ENCODE measurements at regions not wholly inside any gene's neighbourhood (a gene's known extent, or its start where the extent isn't known, plus 50 kb on each side); places are given as distances from the start of the nearest gene placed in this dataset.

- no peaks in the 10 kb centered on the region for H3K4me1 ChIP-seq (ENCODE audit: control insufficient read depth, insufficient read depth, low read length)
- Mint-ChIP-seq H3K9me3 (peaks cover 9 to 10% of the 10 kb centered on the region in 2 donors), H3K4me1 (no peaks in the 10 kb centered on the region), H3K27ac (no peak overlapping the region), H3K4me3 (no peak overlapping the region), H3K36me3 (no peaks in the 10 kb centered on the region), H3K27me3 (ENCODE audit: low read depth in 2 of 2) (no peaks in the 10 kb centered on the region)
- DNase-seq, result no peak
- H3K27ac ChIP-seq (ENCODE audit: low read length), result no peak overlapping the region
- TF ChIP-seq CTCF (IDR thresholded peaks at IDR 0.05), result no peak
- intact Hi-C loops (cut with micrococcal nuclease), result no loop called here
- H3K36me3 ChIP-seq (ENCODE audit: control insufficient read depth, insufficient read depth, low read length), result no peaks in the 10 kb centered on the region
- ATAC-seq, result no peak
- 82% methylated on average over 3 of the region's 3 CpGs for WGBS (ENCODE audit: insufficient coverage)
- H3K4me3 ChIP-seq (ENCODE audit: low read length), result no peak overlapping the region
- H3K9me3 ChIP-seq (ENCODE audit: control insufficient read depth, insufficient read depth, low read length), result no peaks in the 10 kb centered on the region
- no peaks in the 10 kb centered on the region for H3K27me3 ChIP-seq (ENCODE audit: control insufficient read depth, insufficient read depth, low read length)
These were observed 1171.8 kb downstream of the DIAPH3 start for GRCh38 chr13:58991826-58992477.

GRCh38 chr13:58992478-58993042 lies 1171.2 kb downstream of the DIAPH3 start:
- H3K4me1 Mint-ChIP-seq, result no peaks in the 10 kb centered on the region
- intact Hi-C loops (cut with micrococcal nuclease), result no loop called here
- peaks cover 9 to 10% of the 10 kb centered on the region in 2 donors for H3K9me3 Mint-ChIP-seq
- DNase-seq, result no peak
- no peak overlapping the region for H3K4me3 Mint-ChIP-seq
- WGBS (ENCODE audit: insufficient coverage), result 85% methylated on average over 5 of the region's 5 CpGs
- H3K27me3 Mint-ChIP-seq (ENCODE audit: low read depth in 2 of 2), result no peaks in the 10 kb centered on the region
- Histone ChIP-seq H3K27ac (ENCODE audit: low read length) (no peak overlapping the region), H3K4me1 (ENCODE audit: control insufficient read depth, insufficient read depth, low read length) (no peaks in the 10 kb centered on the region), H3K9me3 (ENCODE audit: control insufficient read depth, insufficient read depth, low read length) (no peaks in the 10 kb centered on the region), H3K4me3 (ENCODE audit: low read length) (no peak overlapping the region), H3K36me3 (ENCODE audit: control insufficient read depth, insufficient read depth, low read length) (no peaks in the 10 kb centered on the region), H3K27me3 (ENCODE audit: control insufficient read depth, insufficient read depth, low read length) (no peaks in the 10 kb centered on the region)
- ATAC-seq, result no peak
- H3K36me3 Mint-ChIP-seq, result no peaks in the 10 kb centered on the region
- no peak for TF ChIP-seq CTCF (IDR thresholded peaks at IDR 0.05)
- H3K27ac Mint-ChIP-seq, result no peak overlapping the region

- no peaks in the 10 kb centered on the region for H3K9me3 ChIP-seq (ENCODE audit: control insufficient read depth, insufficient read depth, low read length)
- 79% methylated on average over 2 of the region's 4 CpGs for WGBS (ENCODE audit: insufficient coverage)
- Mint-ChIP-seq H3K27me3 (ENCODE audit: low read depth in 2 of 2) (no peaks in the 10 kb centered on the region), H3K4me1 (no peaks in the 10 kb centered on the region), H3K27ac (no peak overlapping the region), H3K36me3 (no peaks in the 10 kb centered on the region), H3K4me3 (no peak overlapping the region), H3K9me3 (peaks cover 6 to 10% of the 10 kb centered on the region in 2 donors)
- H3K27me3 ChIP-seq (ENCODE audit: control insufficient read depth, insufficient read depth, low read length), result no peaks in the 10 kb centered on the region
- DNase-seq (no peak), ATAC-seq (no peak)
- H3K27ac ChIP-seq (ENCODE audit: low read length), result no peak overlapping the region
- TF ChIP-seq CTCF (IDR thresholded peaks at IDR 0.05), result no peak
- H3K36me3 ChIP-seq (ENCODE audit: control insufficient read depth, insufficient read depth, low read length), result no peaks in the 10 kb centered on the region
- H3K4me1 ChIP-seq (ENCODE audit: control insufficient read depth, insufficient read depth, low read length), result no peaks in the 10 kb centered on the region
- no peak overlapping the region for H3K4me3 ChIP-seq (ENCODE audit: low read length)
- intact Hi-C loops (cut with micrococcal nuclease), result no loop called here
These were observed 1169.7 kb downstream of the DIAPH3 start for GRCh38 chr13:58994077-58994476.

GRCh38 chr13:58994777-58995176 lies 1169.0 kb downstream of the DIAPH3 start:
- Histone ChIP-seq H3K9me3 (ENCODE audit: control insufficient read depth, insufficient read depth, low read length) (no peaks in the 10 kb centered on the region), H3K4me1 (ENCODE audit: control insufficient read depth, insufficient read depth, low read length) (no peaks in the 10 kb centered on the region), H3K4me3 (ENCODE audit: low read length) (no peak overlapping the region), H3K27me3 (ENCODE audit: control insufficient read depth, insufficient read depth, low read length) (no peaks in the 10 kb centered on the region), H3K27ac (ENCODE audit: low read length) (no peak overlapping the region), H3K36me3 (ENCODE audit: control insufficient read depth, insufficient read depth, low read length) (no peaks in the 10 kb centered on the region)
- Mint-ChIP-seq H3K4me1 (no peaks in the 10 kb centered on the region), H3K9me3 (peaks cover 6 to 10% of the 10 kb centered on the region in 2 donors), H3K27ac (no peak overlapping the region), H3K27me3 (ENCODE audit: low read depth in 2 of 2) (no peaks in the 10 kb centered on the region), H3K4me3 (no peak overlapping the region), H3K36me3 (no peaks in the 10 kb centered on the region)
- ATAC-seq (no peak), DNase-seq (no peak)
- intact Hi-C loops (cut with micrococcal nuclease), result no loop called here
- TF ChIP-seq CTCF (IDR thresholded peaks at IDR 0.05), result no peak
